ENCODE measurements at regions not wholly inside any gene's neighbourhood (a gene's known extent, or its start where the extent isn't known, plus 50 kb on each side); places are given as distances from the start of the nearest gene placed in this dataset.
A peak's percentile ranks its signal among the peaks of the same experiment; 100 is the strongest.

DNA sequence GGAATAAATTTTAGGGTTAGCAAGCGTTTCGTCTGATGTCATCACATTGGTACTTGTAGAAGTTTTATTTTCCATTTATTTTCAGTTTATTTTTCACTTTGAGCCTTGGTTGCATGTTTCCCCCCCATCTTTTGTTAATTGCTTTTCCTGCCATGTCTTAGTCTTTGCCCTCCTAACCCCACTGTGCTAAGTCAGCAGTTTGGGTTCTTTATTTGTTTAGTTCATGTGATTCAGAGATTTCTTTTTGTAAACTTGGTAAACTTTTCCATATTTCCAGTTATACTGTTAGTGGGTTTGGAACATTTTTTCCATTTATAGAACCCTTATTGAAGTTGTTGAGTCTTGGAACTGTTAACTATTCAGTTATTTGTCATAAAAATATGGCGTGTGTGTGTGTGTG is 252.9 kb upstream of the ANKH start:
- in situ Hi-C loops (cut with MboI) (no loop called here), intact Hi-C loops (cut with micrococcal nuclease) (no loop called here)
- TF ChIP-seq POLR2B (IDR thresholded peaks at IDR 0.05; ENCODE audit: low read depth, partially characterized antibody) (no peak), C11orf30 (IDR thresholded peaks at IDR 0.05; ENCODE audit: low read depth) (peak; percentile 38; the same call in 1 of the 2 replicates), ZNF316 (IDR thresholded peaks at IDR 0.05) (peak; percentile 57), MAFG (tag; conservative IDR thresholded peaks at IDR 0.05) (peak; percentile 35), ZNF184 (CRISPR knock-in tag; IDR thresholded peaks at IDR 0.05) (no peak)
- no peak overlapping the region for H3K4me2 ChIP-seq (ENCODE audit: insufficient read depth, low read length)
- H3K9me1 ChIP-seq (ENCODE audit: control insufficient read depth, insufficient read depth, low read length) = no peaks in the 10 kb centered on the region
- H3K9me3 ChIP-seq (replicated peaks; ENCODE audit: control insufficient read depth, insufficient read depth, low read depth, low read length) = no peaks in the 10 kb centered on the region
- BruUV-seq (replicated peaks) = no TSS peak
- H3K4me1 ChIP-seq (replicated peaks in 1 of 2; ENCODE audit: control insufficient read depth in 2 of 2, insufficient read depth in 2 of 2, low read length in 2 of 2) = no peaks in the 10 kb centered on the region
- H3K36me3 ChIP-seq (ENCODE audit: control insufficient read depth, insufficient read depth, low read length) = no peaks in the 10 kb centered on the region
- DNase-seq (ENCODE audit: extremely low read depth in 1 of 4, low spot score in 3 of 4) = no peak
- no peak for ATAC-seq
- FAIRE-seq = no peak
- no peak overlapping the region for H2AFZ ChIP-seq (ENCODE audit: low read depth, low read length)
- H3K4me3 ChIP-seq = no peak overlapping the region
- H4K20me1 ChIP-seq (replicated peaks; ENCODE audit: control insufficient read depth, insufficient read depth, low read length) = no peaks in the 10 kb centered on the region
- no peaks in the 10 kb centered on the region for H3K79me2 ChIP-seq (ENCODE audit: control insufficient read depth, insufficient read depth, low read length)
- CTCF ChIA-PET (ENCODE audit: low intra/inter-chr PET ratio) = no interaction called here
- POLR2A ChIA-PET = no interaction called here
- no peaks in the 10 kb centered on the region for H3K27me3 ChIP-seq (ENCODE audit: control insufficient read depth in 2 of 2, insufficient read depth in 2 of 2, low read length in 2 of 2)
- no peak overlapping the region for H3K27ac ChIP-seq (ENCODE audit: extremely low read depth, low read depth, low read length)
- 0% methylated on average over 3 of the region's 3 CpGs for WGBS (ENCODE audit: insufficient coverage, low coverage, missing lambda C conversion rate)
- H3K9ac ChIP-seq (ENCODE audit: insufficient read depth in 1 of 2, low read depth in 2 of 2, low read length in 2 of 2) = no peak overlapping the region

DNA sequence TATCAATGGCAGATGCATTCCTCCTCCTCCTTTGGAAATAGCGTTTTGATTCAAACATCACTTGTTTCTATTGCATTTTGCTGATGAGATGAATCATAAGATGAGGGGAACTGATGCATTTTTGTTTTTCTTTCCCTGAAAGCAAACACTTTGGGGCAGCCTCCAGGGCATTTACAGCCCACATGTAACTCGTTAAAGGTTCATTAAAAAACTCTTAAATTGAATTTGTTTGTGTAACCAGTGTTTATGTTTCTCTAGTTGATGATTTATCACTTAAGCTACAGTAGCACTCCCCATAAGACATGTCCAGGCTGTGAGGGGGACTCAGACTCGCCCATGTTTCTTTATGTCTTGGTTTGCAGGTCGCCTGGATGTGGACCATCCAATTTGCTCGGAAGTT is 246.1 kb upstream of the ANKH start:
- in situ Hi-C loops (cut with MboI) (no loop called here), intact Hi-C loops (cut with micrococcal nuclease) (no loop called here)
- ChIA-PET POLR2A (no interaction called here), CTCF (ENCODE audit: low intra/inter-chr PET ratio) (interaction anchor here (0.7 kb wide), 1 partner anchor 214 kb away, joined by 3 read pairs; no protein-coding TSS in a partner anchor)
- H3K4me3 ChIP-seq = no peak overlapping the region
- H3K27me3 ChIP-seq (ENCODE audit: control insufficient read depth in 2 of 2, insufficient read depth in 2 of 2, low read length in 2 of 2) = no peaks in the 10 kb centered on the region
- 0% methylated on average over 5 of the region's 5 CpGs for WGBS (ENCODE audit: insufficient coverage, low coverage, missing lambda C conversion rate)
- DNase-seq (ENCODE audit: extremely low read depth in 1 of 4, low spot score in 3 of 4) = no peak
- H3K27ac ChIP-seq (ENCODE audit: extremely low read depth, low read depth, low read length) = no peak overlapping the region
- no peaks in the 10 kb centered on the region for H3K79me2 ChIP-seq (ENCODE audit: control insufficient read depth, insufficient read depth, low read length)
- H3K9ac ChIP-seq (ENCODE audit: insufficient read depth in 1 of 2, low read depth in 2 of 2, low read length in 2 of 2) = no peak overlapping the region
- no peaks in the 10 kb centered on the region for H3K4me1 ChIP-seq (replicated peaks in 1 of 2; ENCODE audit: control insufficient read depth in 2 of 2, insufficient read depth in 2 of 2, low read length in 2 of 2)
- BruUV-seq (replicated peaks) = no TSS peak
- no peaks in the 10 kb centered on the region for H3K9me3 ChIP-seq (replicated peaks; ENCODE audit: control insufficient read depth, insufficient read depth, low read depth, low read length)
- H4K20me1 ChIP-seq (replicated peaks; ENCODE audit: control insufficient read depth, insufficient read depth, low read length) = no peaks in the 10 kb centered on the region
- no peak overlapping the region for H2AFZ ChIP-seq (ENCODE audit: low read depth, low read length)
- FAIRE-seq = no peak
- H3K4me2 ChIP-seq (ENCODE audit: insufficient read depth, low read length) = no peak overlapping the region
- ATAC-seq = no peak
- no peaks in the 10 kb centered on the region for H3K36me3 ChIP-seq (ENCODE audit: control insufficient read depth, insufficient read depth, low read length)
- H3K9me1 ChIP-seq (ENCODE audit: control insufficient read depth, insufficient read depth, low read length) = no peaks in the 10 kb centered on the region
- TF ChIP-seq ETV5 (CRISPR knock-in tag; IDR thresholded peaks at IDR 0.05; ENCODE audit: low read depth) (no peak), MED1 (CRISPR knock-in tag; IDR thresholded peaks at IDR 0.05; ENCODE audit: borderline replicate concordance) (no peak), ZZZ3 (IDR thresholded peaks at IDR 0.05) (no peak), ZNF75A (CRISPR knock-in tag; IDR thresholded peaks at IDR 0.05) (no peak), TSC22D4 (tag; IDR thresholded peaks at IDR 0.05) (no peak), HDAC8 (tag; IDR thresholded peaks at IDR 0.05) (no peak), RBFOX2 (IDR thresholded peaks at IDR 0.05; ENCODE audit: low read depth, low read length) (no peak), SAFB (IDR thresholded peaks at IDR 0.05; ENCODE audit: borderline replicate concordance, low read depth, low read length) (no peak), PHTF2 (CRISPR knock-in tag; IDR thresholded peaks at IDR 0.05) (no peak), SMARCA4 (IDR thresholded peaks at IDR 0.05) (no peak), CREM (IDR thresholded peaks at IDR 0.05; ENCODE audit: low read depth) (no peak), TFAM (CRISPR knock-in tag; conservative IDR thresholded peaks at IDR 0.05) (no peak), XRCC3 (IDR thresholded peaks at IDR 0.05) (no peak), HDAC6 (IDR thresholded peaks at IDR 0.05; ENCODE audit: low read depth, low read length) (no peak), ZNF239 (CRISPR knock-in tag; IDR thresholded peaks at IDR 0.05) (no peak)
- TF ChIP-seq, protein P1, sequence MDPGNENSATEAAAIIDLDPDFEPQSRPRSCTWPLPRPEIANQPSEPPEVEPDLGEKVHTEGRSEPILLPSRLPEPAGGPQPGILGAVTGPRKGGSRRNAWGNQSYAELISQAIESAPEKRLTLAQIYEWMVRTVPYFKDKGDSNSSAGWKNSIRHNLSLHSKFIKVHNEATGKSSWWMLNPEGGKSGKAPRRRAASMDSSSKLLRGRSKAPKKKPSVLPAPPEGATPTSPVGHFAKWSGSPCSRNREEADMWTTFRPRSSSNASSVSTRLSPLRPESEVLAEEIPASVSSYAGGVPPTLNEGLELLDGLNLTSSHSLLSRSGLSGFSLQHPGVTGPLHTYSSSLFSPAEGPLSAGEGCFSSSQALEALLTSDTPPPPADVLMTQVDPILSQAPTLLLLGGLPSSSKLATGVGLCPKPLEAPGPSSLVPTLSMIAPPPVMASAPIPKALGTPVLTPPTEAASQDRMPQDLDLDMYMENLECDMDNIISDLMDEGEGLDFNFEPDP (CRISPR knock-in tag; IDR thresholded peaks at IDR 0.05) = no peak

All from K562 (cell line).